OCI-LY3 (cell line): ENCODE measurements at regions not wholly inside any gene's neighbourhood (a gene's known extent, or its start where the extent isn't known, plus 50 kb on each side); places are given as distances from the start of the nearest gene placed in this dataset.

Experiments used
- H2AFZ ChIP-seq: fragments of 200-600, 300-600 bp; shearing (Covaris generic); 2 replicates; pipeline ENCODE4 v1.6.0; 2014; ENCODE audit warnings: antibody characterized with exemption, low read depth, low read length
- H3K27ac ChIP-seq: fragments of 200-600, 300-600 bp; sonication (generic); 2 replicates; pipeline ENCODE4 v1.5.1; 2014; ENCODE audit warnings: mild to moderate bottlenecking, low read length, moderate library complexity, mixed read lengths
- H3K27me3 ChIP-seq: fragments of 200-600, 300-600 bp; sonication (generic); 2 replicates; pipeline ENCODE4 v1.6.1; 2014; ENCODE audit warnings: low read depth, low read length, mixed read lengths
- H3K36me3 ChIP-seq: fragments of 200-600, 300-600 bp; sonication (generic); replicated peaks from 2 replicates; pipeline ENCODE3; 2014; ENCODE audit warnings: low read depth, low read length, mixed read lengths
- H3K4me1 ChIP-seq: fragments of 300-600, 200-600 bp; sonication (generic); 2 replicates; pipeline ENCODE4 v1.6.1; 2014; ENCODE audit warnings: low read length, mixed read lengths
- H3K4me2 ChIP-seq: fragments of 200-600, 300-600 bp; sonication (generic); 2 replicates; pipeline ENCODE4 v1.6.1; 2014; ENCODE audit warnings: low read length, mixed read lengths
- H3K4me3 ChIP-seq: fragments of 300-600, 200-600 bp; sonication (generic); 2 replicates; pipeline ENCODE4 v1.5.1; 2014; ENCODE audit warnings: antibody characterized with exemption, mild to moderate bottlenecking, low read length, moderate library complexity
- H3K79me2 ChIP-seq: fragments of 300-600, 200-600 bp; shearing (Covaris generic); 2 replicates; pipeline ENCODE4 v1.6.1; 2014; ENCODE audit warnings: mild to moderate bottlenecking, low read length, mixed read lengths
- H3K9ac ChIP-seq: fragments of 300-600, 200-600 bp; shearing (Covaris generic); 2 replicates; pipeline ENCODE4 v1.6.0; 2014; ENCODE audit warnings: mild to moderate bottlenecking, low read length, moderate library complexity
- H3K9me3 ChIP-seq: fragments of 200-600, 300-600 bp; shearing (Covaris generic); 2 replicates; pipeline ENCODE4 v1.6.1; 2014; ENCODE audit warnings: low read length, mixed read lengths; ENCODE audit not compliant: insufficient read depth
- H4K20me1 ChIP-seq: fragments of 200-600, 300-600 bp; sonication (generic); 2 replicates; pipeline ENCODE4 v1.6.1; 2016; ENCODE audit warnings: low read length, mixed read lengths; ENCODE audit not compliant: insufficient read depth
- EZH2phosphoT487 ChIP-seq: fragments of 200-600 bp; shearing (Covaris generic); IDR thresholded peaks from 2 replicates; pipeline ENCODE4 v1.6.1; 2018; ENCODE audit warnings: antibody characterized with exemption, mixed run types, low read depth
- TF ChIP-seq, protein P1 (sequence below): fragments of 200-600, 300-600 bp; sonication (generic); IDR thresholded peaks from 2 replicates; pipeline ENCODE4 v1.5.1; 2014; ENCODE audit warnings: antibody characterized with exemption, low read length, low read depth

DNA sequence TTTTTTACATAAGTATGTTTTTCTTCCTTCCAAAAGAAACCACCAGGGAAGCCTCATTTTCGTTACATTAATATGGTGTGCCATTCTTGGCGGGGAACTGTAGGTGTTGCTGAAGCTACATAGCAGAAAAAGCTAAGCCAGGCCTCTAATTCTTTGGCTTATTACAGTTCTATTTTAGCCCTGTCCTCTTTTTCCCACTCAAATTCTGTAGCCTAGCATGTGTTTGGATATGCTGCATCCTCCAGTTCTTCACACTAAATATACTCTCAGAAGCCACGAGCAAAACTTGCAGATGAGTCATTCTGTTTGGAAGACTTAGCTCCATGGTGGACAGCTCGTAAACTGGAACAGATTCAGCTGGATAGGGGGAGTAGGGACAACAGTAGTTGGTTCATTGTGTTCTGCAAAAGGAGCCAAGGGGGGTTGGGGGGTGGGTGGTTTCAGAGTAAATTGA, 369.4 kb downstream of the TMEM161B start:
- TF ChIP-seq, protein P1, sequence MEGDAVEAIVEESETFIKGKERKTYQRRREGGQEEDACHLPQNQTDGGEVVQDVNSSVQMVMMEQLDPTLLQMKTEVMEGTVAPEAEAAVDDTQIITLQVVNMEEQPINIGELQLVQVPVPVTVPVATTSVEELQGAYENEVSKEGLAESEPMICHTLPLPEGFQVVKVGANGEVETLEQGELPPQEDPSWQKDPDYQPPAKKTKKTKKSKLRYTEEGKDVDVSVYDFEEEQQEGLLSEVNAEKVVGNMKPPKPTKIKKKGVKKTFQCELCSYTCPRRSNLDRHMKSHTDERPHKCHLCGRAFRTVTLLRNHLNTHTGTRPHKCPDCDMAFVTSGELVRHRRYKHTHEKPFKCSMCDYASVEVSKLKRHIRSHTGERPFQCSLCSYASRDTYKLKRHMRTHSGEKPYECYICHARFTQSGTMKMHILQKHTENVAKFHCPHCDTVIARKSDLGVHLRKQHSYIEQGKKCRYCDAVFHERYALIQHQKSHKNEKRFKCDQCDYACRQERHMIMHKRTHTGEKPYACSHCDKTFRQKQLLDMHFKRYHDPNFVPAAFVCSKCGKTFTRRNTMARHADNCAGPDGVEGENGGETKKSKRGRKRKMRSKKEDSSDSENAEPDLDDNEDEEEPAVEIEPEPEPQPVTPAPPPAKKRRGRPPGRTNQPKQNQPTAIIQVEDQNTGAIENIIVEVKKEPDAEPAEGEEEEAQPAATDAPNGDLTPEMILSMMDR, result no peak
- no peak for TF ChIP-seq EZH2phosphoT487
- Histone ChIP-seq H3K9me3 (no peaks in the 10 kb centered on the region), H3K4me2 (no peak overlapping the region), H3K36me3 (no peaks in the 10 kb centered on the region), H3K4me3 (no peak overlapping the region), H2AFZ (no peak overlapping the region), H3K9ac (no peak overlapping the region), H3K4me1 (no peaks in the 10 kb centered on the region; the same call in 1 of the 2 replicates), H3K79me2 (no peaks in the 10 kb centered on the region), H3K27me3 (no peaks in the 10 kb centered on the region), H4K20me1 (no peaks in the 10 kb centered on the region), H3K27ac (no peak overlapping the region)

DNA sequence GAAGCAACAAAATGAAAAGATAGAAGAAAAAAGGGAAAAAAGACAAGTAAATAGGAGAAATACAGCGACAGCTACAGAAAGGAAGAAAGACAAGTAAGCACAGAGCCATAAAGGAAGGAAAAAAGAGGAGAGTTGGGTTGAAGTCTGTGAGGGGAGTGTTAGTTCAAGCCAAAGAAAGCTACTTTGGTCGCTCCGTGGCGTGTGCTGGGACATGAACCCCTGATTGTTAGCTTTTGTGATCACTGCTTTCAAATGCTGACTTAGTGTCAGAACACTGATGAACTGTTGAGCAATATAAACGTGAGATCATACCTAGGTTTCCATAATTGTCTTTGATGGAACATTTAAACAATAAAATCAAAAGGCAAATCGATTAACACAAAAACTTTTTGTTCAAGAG, 370.1 kb downstream of the TMEM161B start:
- H3K27ac ChIP-seq, result no peak overlapping the region
- no peaks in the 10 kb centered on the region for H3K27me3 ChIP-seq
- no peaks in the 10 kb centered on the region for H3K9me3 ChIP-seq
- no peaks in the 10 kb centered on the region for H3K36me3 ChIP-seq
- no peak for TF ChIP-seq EZH2phosphoT487
- TF ChIP-seq, protein P1, result no peak
- no peak overlapping the region for H3K4me2 ChIP-seq
- no peaks in the 10 kb centered on the region for H4K20me1 ChIP-seq
- H3K4me3 ChIP-seq, result no peak overlapping the region
- H3K4me1 ChIP-seq, result no peaks in the 10 kb centered on the region
- no peaks in the 10 kb centered on the region for H3K79me2 ChIP-seq
- no peak overlapping the region for H3K9ac ChIP-seq
- H2AFZ ChIP-seq, result no peak overlapping the region

DNA sequence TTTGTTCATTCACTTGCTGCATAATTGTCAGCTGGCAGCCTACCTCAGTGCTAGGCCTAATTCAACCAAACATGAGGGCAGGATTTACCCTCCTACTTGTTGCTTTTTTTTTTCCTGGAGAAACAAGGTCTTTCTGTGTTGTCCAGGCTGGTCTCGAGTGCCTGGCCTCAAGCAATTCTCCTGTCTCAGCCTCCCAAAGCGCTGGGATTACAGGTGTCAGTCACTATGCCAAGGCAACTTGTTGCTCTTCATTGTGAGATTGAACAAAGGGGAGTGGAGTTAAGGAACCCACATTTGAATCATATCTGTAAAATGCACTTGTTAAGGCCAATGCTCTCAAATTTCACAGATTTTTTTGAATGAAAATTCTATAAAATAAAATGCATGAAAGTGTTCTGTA, 380.5 kb downstream of the TMEM161B start:
- Histone ChIP-seq H3K9ac (no peak overlapping the region), H4K20me1 (no peaks in the 10 kb centered on the region), H3K4me2 (no peak overlapping the region), H3K4me1 (no peaks in the 10 kb centered on the region), H2AFZ (no peak overlapping the region), H3K27me3 (no peaks in the 10 kb centered on the region), H3K9me3 (no peaks in the 10 kb centered on the region), H3K27ac (no peak overlapping the region), H3K36me3 (no peaks in the 10 kb centered on the region), H3K79me2 (no peaks in the 10 kb centered on the region), H3K4me3 (no peak overlapping the region)
- no peak for TF ChIP-seq EZH2phosphoT487
- TF ChIP-seq, protein P1, result no peak

DNA sequence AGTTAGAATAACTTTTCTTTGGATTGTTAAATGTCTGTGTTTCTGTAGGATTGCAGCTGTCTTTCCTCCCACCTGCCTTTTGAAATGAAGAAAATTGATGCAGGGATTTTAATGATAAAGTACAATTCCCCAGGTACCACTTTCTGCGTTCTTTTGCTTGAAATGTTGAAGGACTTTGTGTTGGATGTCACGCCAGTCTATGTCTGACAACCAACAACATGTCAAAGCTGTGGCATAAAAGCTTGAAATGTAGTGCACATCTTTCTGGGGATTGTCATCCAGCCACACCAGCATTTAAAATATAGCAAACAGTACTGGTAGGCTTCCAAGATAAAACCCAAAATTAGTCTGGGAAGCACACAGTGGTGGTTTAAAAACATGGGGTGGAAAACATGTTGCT, 381.4 kb downstream of the TMEM161B start:
- no peak for TF ChIP-seq EZH2phosphoT487
- TF ChIP-seq, protein P1, result no peak

More for the DNA sequence above, 381.4 kb downstream of the TMEM161B start:
- Histone ChIP-seq H2AFZ (no peak overlapping the region), H3K4me1 (no peaks in the 10 kb centered on the region), H3K27me3 (no peaks in the 10 kb centered on the region), H3K9me3 (no peaks in the 10 kb centered on the region), H4K20me1 (no peaks in the 10 kb centered on the region), H3K9ac (no peak overlapping the region), H3K27ac (no peak overlapping the region), H3K36me3 (no peaks in the 10 kb centered on the region), H3K79me2 (no peaks in the 10 kb centered on the region), H3K4me3 (no peak overlapping the region), H3K4me2 (no peak overlapping the region)
